Fibroblast of skin of right biceps (primary cell): ENCODE measurements at regions not wholly inside any gene's neighbourhood (a gene's known extent, or its start where the extent isn't known, plus 50 kb on each side); places are given as distances from the start of the nearest gene placed in this dataset.
"Not testable (repeated sequence)": the region's sequence is repeated elsewhere in the genome, so short reads cannot be mapped to it uniquely, and the experiment has no call there.

Source experiments
- DNase-seq: peaks from one replicate; pipeline ENCODE4 v3.0.0-alpha.2; 2013

GRCh38 chr15:67920524-67921240 is 80.8 kb upstream of the RNU6-1 start:
- no peak for DNase-seq

- no peak for DNase-seq
Measured at GRCh38 chr15:67922106-67922675, 82.3 kb upstream of the RNU6-1 start.

DNA sequence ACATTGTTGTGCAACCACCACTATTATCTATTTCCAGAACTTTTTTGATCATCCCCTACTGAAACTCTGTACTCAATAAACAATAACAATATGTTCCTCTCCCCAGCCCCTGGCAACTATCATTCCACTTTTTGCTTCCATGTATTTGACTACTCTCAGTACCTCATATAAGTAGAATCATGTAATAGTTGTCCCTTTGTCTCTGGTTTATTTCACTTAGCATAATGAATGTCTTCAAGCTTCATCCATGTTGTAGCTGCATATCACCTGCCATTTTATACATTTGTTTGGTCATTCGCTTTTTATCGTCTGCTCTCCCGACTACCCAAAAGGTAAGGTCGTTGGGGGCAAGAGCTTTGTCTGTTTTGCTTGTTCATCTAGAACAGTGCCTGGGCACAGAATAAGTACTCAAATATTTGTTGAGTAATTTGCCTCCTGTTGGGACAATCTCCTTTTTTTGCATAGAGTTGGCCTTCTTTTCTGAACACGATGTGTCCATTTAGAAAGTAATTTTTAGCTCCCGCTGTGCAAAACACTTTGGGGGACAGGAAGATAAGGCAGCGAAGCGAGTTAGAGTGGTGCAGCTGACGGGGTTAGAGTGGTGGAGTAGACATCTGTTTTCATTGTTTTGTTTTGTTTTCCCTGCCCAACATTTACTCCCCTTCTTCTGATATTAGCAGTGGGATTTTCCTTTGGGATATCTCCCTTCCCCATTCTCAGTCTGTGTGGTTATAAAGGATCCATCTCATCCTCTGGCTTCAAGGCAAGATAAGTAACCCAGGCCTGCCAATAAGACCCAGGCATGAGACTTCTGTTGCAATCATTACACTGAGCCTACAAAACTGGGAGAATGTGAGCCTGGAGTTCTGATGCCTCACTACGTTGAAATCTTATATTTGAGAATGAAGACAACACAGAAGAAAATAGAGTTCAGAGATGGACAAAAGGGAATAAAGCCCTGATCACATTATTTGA is 83.4 kb upstream of the RNU6-1 start:
- no peak for DNase-seq

- no peak for DNase-seq
Measured at GRCh38 chr15:67924359-67924974, 84.6 kb upstream of the RNU6-1 start.

DNA sequence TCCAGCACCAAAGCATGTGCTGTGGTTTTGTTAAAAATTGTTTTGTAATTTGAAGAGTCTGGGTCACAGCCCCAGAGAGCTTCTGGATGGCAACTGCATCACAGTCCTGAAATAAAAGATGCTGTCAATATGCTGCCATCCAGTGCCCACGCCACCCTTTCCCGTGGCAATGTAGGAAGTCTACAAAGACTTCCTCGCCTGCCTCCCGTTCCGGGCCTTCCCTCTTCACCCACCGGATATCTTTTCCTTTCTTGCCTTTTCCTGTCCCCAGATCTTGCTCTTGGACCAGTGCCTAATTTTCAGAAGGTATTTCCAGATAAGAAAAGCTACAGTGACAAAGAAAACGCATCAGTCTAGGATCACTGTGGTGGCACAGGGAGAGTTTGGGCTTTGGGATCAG is 85.3 kb upstream of the RNU6-1 start:
- DNase-seq: no peak

DNA sequence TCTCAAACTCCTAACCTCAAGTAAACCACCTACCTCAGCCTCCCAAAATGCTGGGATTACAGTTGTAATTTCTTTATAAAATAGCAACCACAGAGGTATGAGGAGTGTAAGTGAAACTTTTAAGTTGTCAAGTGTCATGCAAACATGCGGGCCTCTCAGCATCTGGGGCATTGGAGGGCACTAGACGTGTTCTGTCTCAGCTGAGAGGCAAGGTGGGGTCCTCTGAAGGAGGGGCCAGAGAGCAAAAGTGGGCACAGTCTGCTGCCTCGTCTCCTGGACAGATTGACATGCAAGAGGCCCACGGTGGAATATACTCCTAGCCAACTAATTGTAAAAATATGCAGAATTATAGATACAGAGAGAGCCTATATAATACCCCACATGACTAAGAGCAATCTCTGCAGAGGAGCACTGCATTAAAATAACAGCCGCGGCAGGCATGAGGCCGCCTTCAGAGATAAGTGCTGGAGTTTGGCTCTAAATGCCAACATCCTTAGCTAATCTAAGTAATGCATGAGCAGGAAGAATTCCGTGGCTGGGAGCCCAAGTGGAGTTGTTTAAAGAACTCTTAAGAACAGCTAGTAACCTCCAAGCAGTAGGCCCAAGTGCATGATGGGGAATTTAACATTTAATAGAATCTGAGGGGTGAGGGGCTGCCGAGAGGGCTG is 87.8 kb upstream of the RNU6-1 start:
- DNase-seq: peak; percentile 96

- no peak for DNase-seq
Measured at GRCh38 chr15:67928666-67929065, 88.8 kb upstream of the RNU6-1 start.

DNA sequence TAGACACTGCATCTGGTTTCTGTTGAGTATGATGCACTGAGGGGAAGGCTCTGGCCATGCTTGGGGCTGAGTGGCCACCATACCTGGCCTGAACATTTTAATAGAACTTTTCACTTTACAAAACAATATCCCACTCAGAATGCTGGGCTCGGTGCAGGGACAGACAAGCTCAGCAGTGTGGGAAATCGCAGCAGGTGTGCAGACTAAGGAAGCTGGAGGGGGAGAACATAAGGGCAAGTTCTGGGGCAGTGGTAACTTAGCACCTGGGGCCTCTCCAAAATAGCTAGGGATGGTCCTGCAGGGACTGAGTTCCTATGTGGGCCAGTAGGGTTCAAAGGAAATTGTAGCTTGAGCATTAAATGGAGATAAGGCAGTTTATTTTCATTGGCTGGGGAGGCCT is 90.9 kb upstream of the RNU6-1 start:
- no peak for DNase-seq

GRCh38 chr15:67931861-67932260 is 92.0 kb upstream of the RNU6-1 start:
- DNase-seq: no peak

DNA sequence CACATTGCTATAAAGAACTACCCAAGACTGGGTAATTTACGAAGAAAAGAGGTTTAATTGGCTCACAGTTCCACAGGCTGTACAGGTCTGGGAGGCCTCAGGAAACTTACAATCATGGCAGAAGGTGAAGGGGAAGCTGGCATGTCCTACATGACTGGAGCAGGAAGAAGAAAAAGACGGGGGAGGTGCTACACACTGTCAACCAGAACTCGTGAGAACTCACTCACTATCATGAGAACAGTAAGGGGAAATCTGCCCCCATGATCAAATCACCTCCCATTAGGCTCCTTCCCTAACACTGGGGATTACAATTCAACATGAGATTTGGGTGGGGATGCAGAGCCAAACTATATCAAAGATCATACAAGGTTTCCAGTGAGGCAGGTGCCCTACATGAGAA is 94.3 kb upstream of the RNU6-1 start:
- not testable (repeated sequence) for DNase-seq

GRCh38 chr15:67935244-67935643 is 95.4 kb upstream of the RNU6-1 start:
- DNase-seq: no peak

- DNase-seq: no peak
Measured at GRCh38 chr15:67936258-67936657, 96.4 kb upstream of the RNU6-1 start.

GRCh38 chr15:67937153-67937761 is 97.4 kb upstream of the RNU6-1 start:
- no peak for DNase-seq

GRCh38 chr15:67939179-67939578 is 99.3 kb upstream of the RNU6-1 start:
- not testable (repeated sequence) for DNase-seq

- not testable (repeated sequence) for DNase-seq
Measured at GRCh38 chr15:67939588-67940323, 99.9 kb upstream of the RNU6-1 start.

DNA sequence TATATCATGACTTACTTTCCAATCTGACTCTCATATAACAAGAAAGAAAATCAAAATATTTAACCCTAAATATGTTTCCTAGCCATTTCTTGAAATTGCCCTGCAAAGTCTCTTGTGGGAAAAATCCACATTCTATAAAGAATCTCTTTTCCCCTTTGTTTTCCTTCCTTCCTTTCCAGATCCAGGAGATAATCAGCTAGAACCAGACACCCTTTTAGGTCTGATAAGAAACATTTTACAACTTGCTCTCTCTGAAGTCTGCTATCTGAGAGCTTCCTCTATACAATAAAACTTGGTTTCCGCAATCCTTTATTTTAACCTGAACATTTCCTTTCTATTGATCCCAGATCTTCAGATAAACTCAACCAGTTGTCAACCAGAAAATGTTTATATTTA is 100.5 kb upstream of the RNU6-1 start:
- no peak for DNase-seq

DNA sequence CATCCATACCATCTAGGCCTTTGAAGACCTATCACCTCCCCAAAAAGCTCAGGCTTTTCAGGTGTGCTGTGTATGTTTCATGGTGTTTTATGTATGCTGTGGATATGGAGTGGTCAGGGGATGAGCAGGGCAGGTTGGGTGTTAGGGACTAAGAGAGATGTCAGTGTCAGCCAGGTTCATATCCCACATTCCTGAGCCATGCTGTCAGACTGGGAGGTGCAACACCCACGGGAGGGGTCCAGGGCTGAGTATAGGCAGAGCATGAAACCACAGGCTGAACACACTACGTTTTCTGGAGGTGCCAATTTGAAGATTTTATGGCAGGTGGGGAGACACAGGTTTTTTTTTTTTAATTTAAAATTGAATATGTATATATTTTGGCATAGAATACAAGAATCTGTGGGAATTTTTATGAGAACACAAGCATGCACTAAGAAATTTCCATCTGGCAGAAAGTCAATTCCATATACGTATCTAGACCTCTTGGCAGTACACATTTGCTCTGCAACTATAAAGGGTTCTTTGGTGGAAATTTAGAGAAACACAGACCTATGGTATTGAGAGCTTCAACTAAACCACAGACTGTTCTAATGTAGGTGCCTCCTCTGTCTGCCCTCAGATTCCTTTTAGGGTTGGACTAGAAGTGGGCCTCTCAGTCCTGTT is 101.9 kb upstream of the RNU6-1 start:
- DNase-seq: peak; percentile 63

DNA sequence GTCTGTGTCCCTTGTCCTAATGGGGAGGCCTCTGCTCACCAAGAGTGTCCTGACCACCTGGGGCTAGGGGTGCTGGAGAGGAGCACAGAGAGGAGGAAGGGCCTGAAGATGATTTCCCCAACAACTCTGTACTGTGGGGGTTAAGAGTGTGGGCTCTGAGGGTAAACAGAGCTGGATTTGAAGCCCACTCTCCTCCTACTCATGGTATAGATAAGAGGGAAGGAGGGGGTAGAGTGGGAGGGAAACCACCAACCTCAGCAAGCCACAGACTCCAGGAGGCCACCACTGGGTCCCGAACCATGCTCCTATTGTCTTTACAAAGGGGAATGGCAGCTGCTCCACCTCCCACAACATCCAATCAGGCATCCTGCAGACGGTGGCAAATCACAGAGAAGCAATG is 103.6 kb upstream of the RNU6-1 start:
- DNase-seq: no peak

- peak; percentile 59 for DNase-seq
Measured at GRCh38 chr15:67944010-67944641, 104.3 kb upstream of the RNU6-1 start.

GRCh38 chr15:67945131-67945530 is 105.3 kb upstream of the RNU6-1 start:
- no peak for DNase-seq
